ENCODE measurements at regions not wholly inside any gene's neighbourhood (a gene's known extent, or its start where the extent isn't known, plus 50 kb on each side); places are given as distances from the start of the nearest gene placed in this dataset.

GRCh38 chr19:29285878-29286277 lies 72.9 kb upstream of the UQCRFS1 start:
- Histone ChIP-seq H3K4me1 (no peaks in the 10 kb centered on the region), H3K27ac (no peak overlapping the region), H3K27me3 (no peaks in the 10 kb centered on the region), H3K4me3 (no peak overlapping the region), H3K36me3 (no peaks in the 10 kb centered on the region), H3K9me3 (no peaks in the 10 kb centered on the region)
- TF ChIP-seq POLR2A (IDR thresholded peaks at IDR 0.05) = no peak
- TF ChIP-seq, protein P1, sequence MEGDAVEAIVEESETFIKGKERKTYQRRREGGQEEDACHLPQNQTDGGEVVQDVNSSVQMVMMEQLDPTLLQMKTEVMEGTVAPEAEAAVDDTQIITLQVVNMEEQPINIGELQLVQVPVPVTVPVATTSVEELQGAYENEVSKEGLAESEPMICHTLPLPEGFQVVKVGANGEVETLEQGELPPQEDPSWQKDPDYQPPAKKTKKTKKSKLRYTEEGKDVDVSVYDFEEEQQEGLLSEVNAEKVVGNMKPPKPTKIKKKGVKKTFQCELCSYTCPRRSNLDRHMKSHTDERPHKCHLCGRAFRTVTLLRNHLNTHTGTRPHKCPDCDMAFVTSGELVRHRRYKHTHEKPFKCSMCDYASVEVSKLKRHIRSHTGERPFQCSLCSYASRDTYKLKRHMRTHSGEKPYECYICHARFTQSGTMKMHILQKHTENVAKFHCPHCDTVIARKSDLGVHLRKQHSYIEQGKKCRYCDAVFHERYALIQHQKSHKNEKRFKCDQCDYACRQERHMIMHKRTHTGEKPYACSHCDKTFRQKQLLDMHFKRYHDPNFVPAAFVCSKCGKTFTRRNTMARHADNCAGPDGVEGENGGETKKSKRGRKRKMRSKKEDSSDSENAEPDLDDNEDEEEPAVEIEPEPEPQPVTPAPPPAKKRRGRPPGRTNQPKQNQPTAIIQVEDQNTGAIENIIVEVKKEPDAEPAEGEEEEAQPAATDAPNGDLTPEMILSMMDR (IDR thresholded peaks at IDR 0.05) = no peak
- 13% methylated on average over 4 of the region's 6 CpGs for WGBS (ENCODE audit: insufficient coverage, low coverage, low lambda C conversion rate, missing lambda C conversion rate)
- intact Hi-C loops (cut with DNase I) = no loop called here
- peak in 1 of 3 donors; percentile 16 for DNase-seq
- ATAC-seq = peak in 1 of 4 donors; percentile 29

DNA sequence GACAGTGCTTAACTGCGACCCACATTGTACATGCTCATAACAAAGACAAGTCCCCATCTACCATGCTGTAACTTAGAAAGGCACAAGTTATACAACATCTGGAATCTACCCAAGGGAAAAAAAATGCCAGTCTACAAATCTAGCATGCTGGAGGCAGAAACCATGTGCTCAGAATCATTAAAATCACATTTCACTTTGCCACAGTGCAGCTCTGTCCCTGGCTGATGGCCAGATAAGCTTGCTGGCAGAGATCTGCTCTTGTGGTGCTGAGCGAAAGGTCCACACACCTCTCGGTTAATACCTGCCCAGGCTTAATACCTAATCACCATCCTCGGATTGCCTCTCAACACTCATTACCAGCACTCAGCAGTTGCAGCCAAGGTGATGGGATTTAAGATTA lies 74.1 kb upstream of the UQCRFS1 start:
- no peaks in the 10 kb centered on the region for H3K36me3 ChIP-seq
- ATAC-seq (no peak), DNase-seq (peak in 1 of 3 donors; percentile 18)
- H3K27ac ChIP-seq = no peak overlapping the region
- no peaks in the 10 kb centered on the region for H3K9me3 ChIP-seq
- H3K27me3 ChIP-seq = no peaks in the 10 kb centered on the region
- TF ChIP-seq, protein P1 (IDR thresholded peaks at IDR 0.05) = no peak
- no peak for TF ChIP-seq POLR2A (IDR thresholded peaks at IDR 0.05)
- H3K4me1 ChIP-seq = no peaks in the 10 kb centered on the region
- WGBS (ENCODE audit: insufficient coverage, low coverage, low lambda C conversion rate, missing lambda C conversion rate) = 40% methylated on average over 4 of the region's 4 CpGs
- intact Hi-C loops (cut with DNase I) = no loop called here
- no peak overlapping the region for H3K4me3 ChIP-seq

- 67% methylated on average over 3 of the region's 4 CpGs for WGBS (ENCODE audit: insufficient coverage, low coverage, low lambda C conversion rate, missing lambda C conversion rate)
- H3K27me3 ChIP-seq = no peaks in the 10 kb centered on the region
- H3K27ac ChIP-seq = no peak overlapping the region
- H3K36me3 ChIP-seq = no peaks in the 10 kb centered on the region
- H3K9me3 ChIP-seq = no peaks in the 10 kb centered on the region
- H3K4me1 ChIP-seq = no peaks in the 10 kb centered on the region
- intact Hi-C loops (cut with DNase I) = no loop called here
- DNase-seq (peak in 1 of 3 donors; percentile 11), ATAC-seq (no peak)
- TF ChIP-seq, protein P1 (IDR thresholded peaks at IDR 0.05) = no peak
- TF ChIP-seq POLR2A (IDR thresholded peaks at IDR 0.05) = no peak
- H3K4me3 ChIP-seq = no peak overlapping the region
These were observed 75.3 kb upstream of the UQCRFS1 start for GRCh38 chr19:29288256-29288655.

DNA sequence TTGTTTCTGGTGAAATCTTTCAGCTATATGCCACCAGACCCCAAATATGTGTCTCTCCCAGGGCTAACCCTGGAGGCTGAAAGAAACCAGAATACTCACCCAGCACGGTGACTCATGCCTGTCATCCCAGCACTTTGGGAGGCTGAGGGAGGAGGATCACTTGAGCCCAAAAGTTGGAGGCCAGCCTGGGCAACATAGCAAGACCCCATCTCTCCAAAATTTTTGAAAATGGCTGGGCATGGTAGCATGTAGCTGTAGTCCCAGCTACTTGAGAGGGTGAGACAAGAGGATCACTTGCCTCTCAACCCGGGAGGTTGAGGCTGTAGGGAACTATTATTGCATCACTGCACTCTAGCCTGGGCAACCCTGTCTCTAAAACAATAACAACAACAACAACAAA lies 76.1 kb upstream of the UQCRFS1 start:
- no peaks in the 10 kb centered on the region for H3K27me3 ChIP-seq
- no peaks in the 10 kb centered on the region for H3K9me3 ChIP-seq
- intact Hi-C loops (cut with DNase I) = no loop called here
- ATAC-seq (no peak), DNase-seq (no peak)
- H3K36me3 ChIP-seq = no peaks in the 10 kb centered on the region
- no peaks in the 10 kb centered on the region for H3K4me1 ChIP-seq
- H3K4me3 ChIP-seq = no peak overlapping the region
- 71% methylated on average over 2 of the region's 2 CpGs for WGBS (ENCODE audit: insufficient coverage, low coverage, low lambda C conversion rate, missing lambda C conversion rate)
- H3K27ac ChIP-seq = no peak overlapping the region
- no peak for TF ChIP-seq POLR2A (IDR thresholded peaks at IDR 0.05)
- TF ChIP-seq, protein P1 (IDR thresholded peaks at IDR 0.05) = no peak

- intact Hi-C loops (cut with DNase I) = no loop called here
- WGBS (ENCODE audit: insufficient coverage, low coverage, low lambda C conversion rate, missing lambda C conversion rate) = 39% methylated on average over 5 of the region's 5 CpGs
- Histone ChIP-seq H3K27ac (no peak overlapping the region), H3K27me3 (no peaks in the 10 kb centered on the region), H3K9me3 (no peaks in the 10 kb centered on the region), H3K4me1 (no peaks in the 10 kb centered on the region), H3K4me3 (no peak overlapping the region), H3K36me3 (no peaks in the 10 kb centered on the region)
- DNase-seq (no peak), ATAC-seq (no peak)
- TF ChIP-seq, protein P1 (IDR thresholded peaks at IDR 0.05) = no peak
- no peak for TF ChIP-seq POLR2A (IDR thresholded peaks at IDR 0.05)
These were observed 77.9 kb upstream of the UQCRFS1 start for GRCh38 chr19:29290853-29291252.

Data from right lobe of liver (tissue), 6 donors.